CD4-positive, alpha-beta T cell treated with Interleukin-12 subunit alpha and Interleukin-12 subunit beta, for 1 hour (primary cell): ENCODE measurements at regions not wholly inside any gene's neighbourhood (a gene's known extent, or its start where the extent isn't known, plus 50 kb on each side); places are given as distances from the start of the nearest gene placed in this dataset.

ENCODE experiments used
- DNase-seq: peaks from one replicate; pipeline ENCODE4 v3.0.0-alpha.2; 2020

DNA sequence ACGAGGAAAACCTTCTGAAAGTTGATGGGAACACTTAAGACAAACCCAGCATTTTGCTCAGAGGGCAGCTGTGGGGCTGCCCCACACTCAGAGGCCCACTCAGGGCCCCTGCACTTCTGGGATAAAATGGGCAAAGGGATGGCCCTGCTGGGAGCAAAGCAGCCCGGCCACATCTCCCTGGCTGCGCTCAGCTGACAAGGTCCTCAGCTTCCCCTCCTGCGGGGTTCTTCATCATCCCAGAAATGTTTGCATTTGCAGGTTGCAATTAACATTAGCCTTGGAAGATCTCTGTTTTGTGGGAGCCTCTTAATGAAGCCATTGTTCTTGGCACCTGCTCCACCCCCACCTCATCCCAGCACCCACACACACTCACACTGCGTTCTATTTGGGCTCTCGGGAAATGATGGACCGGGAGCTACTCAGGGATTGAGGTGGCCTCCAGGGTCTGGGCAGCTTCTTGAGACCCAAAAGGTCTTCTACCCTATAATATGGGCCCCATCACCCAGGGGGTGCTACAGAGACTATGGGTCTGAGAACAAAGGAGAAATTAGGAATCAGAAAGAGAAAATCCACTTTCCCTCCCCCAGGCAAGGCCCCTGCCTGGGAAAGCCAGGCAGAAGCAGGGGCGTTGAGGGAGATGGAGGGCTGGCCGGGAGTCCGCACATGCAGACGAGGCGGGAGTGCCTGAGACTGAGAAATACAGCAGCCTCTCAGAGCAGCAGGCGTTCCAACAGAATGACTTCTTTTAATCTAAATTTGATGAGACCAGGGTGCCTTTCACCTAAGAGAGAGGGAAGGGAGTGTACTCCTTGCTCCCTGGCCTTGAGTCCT, 53.7 kb upstream of the RPL38 start:
- DNase-seq: no peak

DNA sequence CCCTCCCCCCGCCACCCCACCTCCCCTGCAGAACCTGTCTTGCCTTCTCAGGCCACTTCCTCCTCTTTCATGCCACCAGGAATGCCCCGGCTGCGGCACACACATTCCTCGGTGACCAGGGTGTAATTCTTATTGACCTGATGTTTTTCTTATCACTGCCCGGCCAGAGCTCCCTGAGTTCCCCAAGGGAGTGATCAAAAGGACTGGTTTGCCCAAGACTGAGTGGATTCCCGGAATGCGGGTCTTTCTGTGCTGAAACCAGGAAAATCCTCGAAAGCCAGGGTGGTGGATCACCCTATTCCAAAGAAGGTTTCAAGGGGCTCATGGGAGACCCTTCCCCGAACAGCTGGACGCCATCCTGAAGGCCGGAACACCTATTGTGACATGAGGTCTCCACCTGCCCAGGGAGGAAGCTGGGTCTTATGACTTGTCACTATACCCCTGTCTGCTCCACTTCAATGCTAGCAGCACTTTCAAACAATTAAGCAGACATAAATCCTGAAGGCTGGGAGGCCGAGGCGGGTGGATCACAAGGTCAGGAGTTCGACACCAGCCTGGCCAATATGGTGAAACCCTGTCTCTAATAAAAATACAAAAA, 53.0 kb upstream of the RPL38 start:
- no peak for DNase-seq

DNA sequence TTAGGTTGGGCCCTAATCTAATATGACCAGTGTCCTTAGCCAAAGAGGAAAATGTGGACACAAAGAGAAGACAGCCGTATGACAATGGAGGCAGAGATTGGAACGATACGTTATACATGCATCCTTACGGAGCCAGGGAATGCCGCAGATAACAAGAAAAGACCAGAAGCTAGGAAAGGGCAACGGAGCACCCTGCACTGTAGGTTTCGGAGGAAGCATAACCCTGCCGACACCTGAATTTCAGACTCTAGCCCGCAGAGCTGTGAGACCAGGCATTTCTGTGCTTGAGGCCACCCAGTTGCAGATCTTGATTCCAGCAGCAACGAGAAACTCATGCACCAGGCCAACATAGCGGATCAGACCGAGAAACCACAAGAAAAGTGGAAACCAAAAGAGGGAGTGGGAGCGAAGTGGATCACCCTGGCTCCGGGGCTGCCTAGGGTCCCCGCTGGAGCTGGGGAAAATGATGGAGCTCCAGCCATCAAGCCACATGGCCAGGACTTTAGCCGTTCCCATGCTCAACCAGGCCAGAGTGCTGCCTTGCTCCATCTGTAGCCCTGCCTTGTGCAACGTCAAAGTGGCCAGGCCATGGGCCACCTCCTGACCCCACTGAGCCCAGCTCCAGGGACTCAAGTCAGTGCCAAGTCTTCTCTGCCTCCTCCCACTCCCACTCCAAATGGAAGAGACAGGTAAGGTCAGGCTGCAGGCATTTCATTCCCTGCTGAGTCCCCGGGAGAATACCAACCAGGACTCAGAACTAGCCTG, 51.7 kb upstream of the RPL38 start:
- no peak for DNase-seq

DNA sequence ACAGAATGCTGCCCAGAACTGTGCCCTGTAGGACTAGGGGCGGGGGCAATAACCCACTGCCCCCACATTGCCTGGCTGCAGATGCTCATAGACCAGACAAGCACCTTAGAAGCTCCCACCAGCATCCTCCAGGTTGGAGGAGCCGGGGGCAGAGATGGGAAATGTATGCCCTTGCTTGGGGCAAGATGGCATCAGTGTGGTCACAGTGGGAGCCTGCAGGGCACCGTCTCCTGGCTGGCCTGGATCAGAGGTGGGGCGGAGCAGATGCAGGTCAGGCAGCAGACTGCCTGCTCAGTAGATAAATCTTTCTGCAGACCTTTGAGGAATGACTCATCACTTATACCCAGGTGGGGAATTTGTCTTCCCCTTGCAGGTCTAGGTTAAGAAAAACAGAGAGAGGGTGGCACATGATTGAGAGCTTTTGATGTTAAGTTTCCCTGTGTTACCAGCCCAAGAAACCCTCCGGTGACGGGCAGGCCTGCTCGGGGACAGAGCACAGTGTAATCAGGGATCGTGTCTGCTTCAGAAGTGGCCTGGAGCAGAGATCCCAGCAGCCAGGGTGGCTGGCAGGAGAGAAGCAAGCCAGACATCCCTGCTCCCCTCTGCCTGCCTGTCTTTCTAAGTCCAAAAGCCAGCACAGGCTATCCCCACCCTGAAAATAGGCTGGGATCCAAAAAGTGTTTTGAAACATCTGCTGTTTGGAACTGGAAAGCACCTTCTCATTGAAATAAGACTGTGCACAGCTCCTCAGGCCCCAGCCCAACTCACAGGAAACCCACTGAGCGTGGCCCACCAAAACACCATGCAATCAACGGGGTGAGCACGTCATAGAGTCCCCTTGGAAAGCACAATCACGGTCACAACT, 50.7 kb upstream of the RPL38 start:
- DNase-seq: no peak

DNA sequence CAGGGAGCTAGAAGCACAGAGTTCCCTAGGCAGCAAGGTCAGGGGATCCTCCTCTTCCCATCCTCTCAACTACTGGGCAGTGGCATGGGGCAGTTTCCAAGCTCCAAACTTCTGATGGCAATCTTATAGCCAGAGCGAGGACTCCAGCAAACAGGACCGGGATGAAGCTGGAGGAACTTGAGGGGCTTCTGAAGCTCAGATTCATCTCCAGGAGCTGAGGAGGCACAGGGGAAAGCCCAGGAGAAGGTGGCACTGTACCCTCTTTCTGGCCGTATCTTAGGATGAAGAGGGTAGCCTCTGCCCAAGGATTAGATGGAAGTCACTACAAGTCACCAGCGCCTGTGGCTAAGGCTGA, 50.0 kb upstream of the RPL38 start:
- no peak for DNase-seq
